GM21423 (cell line): ENCODE measurements at regions not wholly inside any gene's neighbourhood (a gene's known extent, or its start where the extent isn't known, plus 50 kb on each side); places are given as distances from the start of the nearest gene placed in this dataset.
"Not testable (repeated sequence)": the region's sequence is repeated elsewhere in the genome, so short reads cannot be mapped to it uniquely, and the experiment has no call there.

Experiments used
- ATAC-seq: cut with Tn5 transposase; IDR thresholded peaks from one replicate; pipeline ENCODE4 v1.9.1; 2021; ENCODE audit warnings: mild to moderate bottlenecking, moderate library complexity; ENCODE audit not compliant: unreplicated experiment

DNA sequence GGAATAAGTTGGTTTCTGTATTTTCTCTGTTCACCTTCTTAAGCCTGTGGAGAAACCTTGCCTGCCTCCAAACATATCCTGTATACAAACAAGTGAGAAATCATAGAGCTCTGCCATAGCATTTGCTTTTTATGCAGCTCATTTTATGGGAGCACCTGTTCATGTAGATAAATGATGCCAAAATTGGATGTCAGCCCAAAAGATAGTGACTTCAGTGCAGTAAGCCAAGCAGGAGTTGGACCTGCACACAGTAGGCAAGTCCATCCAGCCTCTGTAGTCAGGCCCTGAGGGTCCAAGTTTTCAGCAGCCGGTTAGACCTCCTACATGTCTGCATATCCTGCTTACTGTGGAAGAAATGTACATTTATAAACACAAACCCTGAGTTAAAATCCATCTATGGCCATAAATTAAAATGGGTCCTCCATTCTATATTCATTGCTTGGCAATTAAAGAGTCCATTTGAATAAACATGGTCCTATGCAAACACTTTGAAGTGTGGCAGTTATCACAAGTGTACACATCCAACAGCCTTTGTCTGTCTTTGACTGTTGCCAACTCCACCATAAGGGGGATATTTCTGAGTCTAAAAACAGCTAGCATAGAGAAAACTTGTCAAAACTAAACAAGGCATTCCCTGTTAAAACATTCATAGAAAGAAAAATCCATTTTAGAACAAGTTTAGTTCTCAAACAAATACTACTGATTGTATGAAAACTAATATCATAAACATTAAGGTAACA, 847.8 kb downstream of the RPS29 start:
- ATAC-seq: no peak

DNA sequence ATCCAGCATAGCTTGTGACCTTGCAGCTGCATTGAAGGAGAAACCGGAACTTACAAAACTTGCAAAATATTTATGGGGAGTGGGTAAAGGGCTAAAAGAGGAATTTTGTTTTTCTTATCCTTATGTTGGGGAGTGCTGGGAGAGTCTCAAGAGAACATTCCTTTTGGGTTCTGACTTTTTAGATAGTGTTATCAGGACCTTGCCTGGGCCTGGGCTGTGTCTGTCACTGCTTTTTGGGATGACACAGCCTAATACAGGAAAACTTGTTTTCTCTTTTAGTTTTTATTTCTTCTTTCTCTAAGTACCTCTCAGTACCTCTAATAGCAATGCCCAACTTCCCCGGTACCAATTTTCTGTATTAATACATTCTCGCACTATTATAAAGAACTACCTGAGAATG, 850.6 kb downstream of the RPS29 start:
- no peak for ATAC-seq

DNA sequence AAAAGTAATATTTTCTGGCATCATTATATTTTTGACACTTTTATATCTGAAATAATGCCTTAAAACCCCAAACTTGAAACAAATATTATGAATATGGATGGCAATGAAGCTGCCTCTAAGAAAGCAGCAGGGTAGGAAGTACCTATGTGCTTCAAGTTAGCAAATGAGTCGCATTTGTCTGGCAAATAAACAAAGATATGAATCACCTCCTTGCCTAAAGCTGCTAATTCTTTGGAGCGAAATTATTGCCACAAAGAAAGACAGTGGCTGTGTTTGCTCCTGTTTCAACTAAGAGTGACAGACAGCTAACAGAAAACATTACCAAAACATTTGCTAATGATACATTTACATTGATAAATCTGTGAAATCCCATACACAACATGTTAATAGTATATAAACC, 854.9 kb downstream of the RPS29 start:
- ATAC-seq: no peak

DNA sequence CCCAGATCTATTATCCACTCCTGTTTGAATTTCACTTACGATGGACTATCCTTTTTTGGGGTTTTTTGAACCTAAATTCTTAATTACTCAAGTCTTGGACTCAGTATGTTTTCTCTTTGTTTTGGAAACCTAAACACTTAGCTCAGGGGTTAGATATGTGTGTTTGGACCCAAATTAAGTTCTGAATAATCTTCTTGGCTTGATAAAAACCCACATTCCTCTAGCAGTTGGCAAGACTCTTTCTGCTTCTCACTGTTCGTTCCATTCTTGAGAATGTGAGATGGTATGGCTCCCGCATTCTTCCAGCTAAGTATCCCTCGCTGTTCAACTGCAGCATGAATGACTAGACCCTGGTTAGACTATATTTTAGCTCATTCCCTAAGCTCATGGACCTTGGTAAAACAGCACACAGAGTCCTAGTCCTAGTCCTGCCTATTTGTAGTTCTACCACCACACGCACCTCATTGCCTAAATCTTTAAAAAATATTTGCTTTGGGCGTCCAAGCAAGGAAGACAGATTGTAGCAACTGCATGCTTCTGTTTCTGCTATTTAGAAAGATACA, 860.0 kb downstream of the RPS29 start:
- ATAC-seq: no peak

DNA sequence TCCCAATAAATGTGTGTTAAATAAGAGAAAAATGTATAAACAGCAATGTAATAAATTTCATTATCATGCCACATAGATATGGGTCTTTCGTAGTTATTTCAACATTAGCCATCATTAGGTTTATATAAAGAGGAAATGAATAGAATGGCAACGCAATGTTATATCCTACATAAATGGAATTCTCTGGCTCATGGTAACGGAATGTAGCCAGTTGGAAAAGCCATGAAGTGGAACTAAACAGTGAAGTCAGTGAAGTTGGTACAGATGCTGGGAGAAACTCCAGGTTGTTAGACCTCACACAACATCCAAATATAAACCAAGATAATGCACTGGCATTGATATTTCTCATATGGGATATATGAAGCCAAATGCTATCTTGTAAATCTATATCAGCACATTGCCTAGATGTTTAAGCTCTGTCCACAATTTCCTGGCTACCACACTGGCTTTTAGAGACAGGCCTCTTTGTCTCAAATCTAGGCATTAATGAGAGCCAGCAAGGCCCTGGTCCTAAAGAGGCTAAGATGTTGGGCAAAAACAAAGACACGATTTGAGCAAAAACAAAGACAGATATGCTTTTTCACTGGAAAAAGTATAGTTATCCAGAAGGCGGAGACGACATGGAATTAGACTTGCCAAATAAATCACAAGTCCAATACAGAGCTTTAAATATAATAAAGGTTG, 861.0 kb downstream of the RPS29 start:
- ATAC-seq: no peak

DNA sequence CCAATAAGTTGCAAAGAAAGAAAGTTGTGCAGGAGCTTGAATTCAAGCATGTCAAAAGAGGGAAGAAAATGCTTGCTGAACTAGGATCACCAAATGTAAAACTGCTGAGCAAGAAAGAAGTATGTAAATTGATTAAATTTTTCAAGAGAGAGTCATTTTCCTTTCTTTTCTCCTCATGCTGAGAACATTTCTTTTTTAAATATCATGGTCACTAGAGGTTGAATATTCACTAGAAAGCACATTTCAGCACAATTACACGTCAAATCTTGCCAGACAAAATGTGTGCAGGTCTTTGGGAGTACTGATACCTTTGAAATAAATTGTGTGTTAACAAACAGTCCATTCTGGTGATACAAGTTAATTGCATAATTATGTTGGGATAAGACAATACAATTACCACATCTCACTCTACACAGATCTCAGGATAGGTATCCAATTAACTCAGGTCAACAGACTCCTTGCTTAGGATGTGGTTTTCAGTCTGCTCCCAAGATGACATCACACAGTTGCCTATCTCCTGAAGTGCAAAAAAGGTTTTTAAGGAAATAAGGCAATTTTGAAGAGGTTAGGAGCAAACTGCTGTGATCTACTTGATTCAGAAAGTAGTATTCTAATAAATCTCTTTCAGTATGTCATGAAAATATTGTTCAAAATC, 862.2 kb downstream of the RPS29 start:
- no peak for ATAC-seq

DNA sequence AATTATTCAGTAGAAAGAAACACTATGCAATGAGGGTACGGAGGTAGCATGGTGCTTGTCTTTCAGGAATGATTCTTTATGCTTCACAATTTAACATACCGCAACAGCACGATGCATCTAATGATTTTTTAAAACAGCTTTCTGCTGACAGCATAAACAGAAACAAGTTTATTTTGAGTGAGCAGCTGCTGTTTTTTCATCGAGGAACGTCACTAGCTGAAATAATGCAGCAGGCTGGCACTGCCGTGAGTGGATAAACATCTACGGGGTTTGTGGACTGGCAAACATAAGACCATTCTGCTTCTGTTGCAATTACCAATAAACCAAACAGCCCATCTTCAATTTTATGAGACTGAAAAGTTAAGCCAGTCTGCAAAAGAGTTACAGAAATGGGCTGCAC, 871.8 kb downstream of the RPS29 start:
- ATAC-seq: no peak

DNA sequence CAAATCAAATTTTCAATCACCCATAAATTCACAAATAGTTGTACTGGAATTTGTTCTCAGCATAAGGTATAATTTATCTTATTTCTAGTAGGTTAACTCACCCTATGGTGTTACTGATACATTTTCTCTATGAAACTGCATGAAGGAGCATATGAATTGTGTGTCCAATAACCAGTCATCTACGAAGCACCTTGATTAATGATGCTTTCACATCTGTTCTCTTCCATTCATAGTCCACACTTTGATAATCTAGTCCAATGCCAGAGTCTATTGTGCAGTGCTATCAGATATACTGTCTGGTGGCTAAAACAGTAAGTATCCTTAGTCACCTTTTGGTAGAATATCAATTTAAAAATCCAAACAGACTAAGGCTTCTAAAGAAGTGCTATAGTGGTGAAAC, 876.0 kb downstream of the RPS29 start:
- ATAC-seq: no peak

DNA sequence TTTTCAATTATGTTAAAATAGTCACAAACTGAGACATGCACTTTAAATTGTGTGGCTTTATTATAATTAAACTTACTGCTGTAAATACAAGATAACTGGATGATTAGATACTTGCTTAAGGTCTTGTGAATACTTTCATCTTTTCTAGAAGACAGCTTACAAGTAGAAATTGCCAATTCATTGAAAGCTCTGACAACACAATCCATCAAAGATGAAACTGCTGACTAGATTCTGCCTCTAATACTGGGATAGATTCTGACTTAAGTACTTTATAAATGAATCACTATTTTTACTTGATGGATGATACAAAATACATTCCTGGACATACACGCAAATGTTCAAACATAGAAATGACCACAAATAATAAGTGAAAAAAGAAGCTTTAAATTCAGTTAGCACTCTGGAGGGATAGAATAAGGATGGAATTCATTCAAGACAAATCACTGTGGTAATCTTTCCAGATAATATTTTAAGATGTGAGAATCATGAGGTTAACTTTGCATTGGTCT, 876.8 kb downstream of the RPS29 start:
- ATAC-seq: no peak

DNA sequence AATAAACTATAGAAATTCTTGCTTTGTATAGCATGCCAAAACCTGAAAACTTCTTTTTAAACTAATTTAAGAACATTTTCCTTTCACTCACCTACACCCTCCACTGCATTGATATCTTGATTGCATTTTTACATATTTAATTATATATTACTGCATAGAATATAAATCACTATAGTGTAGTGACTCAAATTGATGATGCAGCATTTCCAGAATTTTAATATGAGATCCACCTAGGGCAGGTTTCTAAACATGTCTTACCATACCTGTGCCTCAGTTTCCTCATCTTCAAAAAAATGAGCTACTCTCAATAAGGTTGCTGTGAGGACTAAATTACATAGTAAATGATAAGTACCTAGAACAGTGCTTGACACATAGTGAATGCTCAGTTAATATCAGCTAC, 881.5 kb downstream of the RPS29 start:
- ATAC-seq: no peak

DNA sequence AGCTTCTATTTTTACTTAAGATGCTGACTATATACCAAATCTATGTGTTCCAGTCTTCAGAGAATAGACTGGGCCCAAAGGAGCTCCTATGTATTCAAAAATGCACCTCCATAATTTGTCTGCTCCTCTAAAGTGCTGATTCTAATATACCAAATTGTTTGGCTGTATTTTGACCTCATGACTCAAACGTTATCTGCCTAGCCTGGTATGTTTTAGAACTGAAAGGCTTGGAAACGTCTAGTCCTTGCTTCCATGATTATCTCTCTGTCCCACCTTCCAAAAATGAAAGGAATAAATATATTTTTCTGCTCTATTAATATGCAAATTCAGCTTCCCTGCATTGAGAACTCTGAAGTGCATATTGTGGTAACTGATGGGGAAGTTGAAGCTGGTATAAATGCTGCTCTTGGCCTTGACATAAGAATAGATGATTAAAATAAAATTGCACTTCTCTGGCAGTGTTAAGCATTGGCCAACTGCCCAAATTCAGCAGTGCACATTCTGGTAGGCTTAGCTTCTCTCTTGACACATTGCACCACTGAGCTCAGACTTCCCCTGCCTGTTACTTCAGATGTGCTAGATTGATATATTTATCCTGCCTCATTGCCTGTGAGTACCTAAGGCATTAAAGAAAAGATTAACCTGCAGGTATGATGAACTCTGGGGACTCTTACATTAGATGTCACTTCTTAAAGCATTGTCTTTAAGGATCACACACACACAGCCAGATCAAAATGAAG, 882.3 kb downstream of the RPS29 start:
- ATAC-seq: no peak

DNA sequence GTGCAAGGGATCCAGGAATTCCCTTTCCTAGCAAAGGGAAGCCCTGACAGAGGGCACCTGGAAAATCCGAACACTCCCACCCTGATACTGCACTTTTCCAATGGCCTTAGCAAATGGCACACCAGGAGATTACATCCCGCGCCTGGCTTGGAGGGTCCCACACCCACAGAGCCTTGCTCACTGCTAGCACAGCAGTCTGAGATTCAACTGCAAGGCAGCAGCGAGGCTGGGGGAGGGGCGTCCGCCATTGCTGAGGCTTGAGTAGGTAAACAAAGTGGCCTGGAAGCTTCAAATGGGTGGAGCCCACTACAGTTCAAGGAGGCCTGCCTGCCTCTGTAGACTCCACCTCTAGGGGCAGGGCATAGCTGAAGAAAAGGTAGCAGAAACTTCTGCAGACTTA, 888.8 kb downstream of the RPS29 start:
- ATAC-seq: not testable (repeated sequence)

DNA sequence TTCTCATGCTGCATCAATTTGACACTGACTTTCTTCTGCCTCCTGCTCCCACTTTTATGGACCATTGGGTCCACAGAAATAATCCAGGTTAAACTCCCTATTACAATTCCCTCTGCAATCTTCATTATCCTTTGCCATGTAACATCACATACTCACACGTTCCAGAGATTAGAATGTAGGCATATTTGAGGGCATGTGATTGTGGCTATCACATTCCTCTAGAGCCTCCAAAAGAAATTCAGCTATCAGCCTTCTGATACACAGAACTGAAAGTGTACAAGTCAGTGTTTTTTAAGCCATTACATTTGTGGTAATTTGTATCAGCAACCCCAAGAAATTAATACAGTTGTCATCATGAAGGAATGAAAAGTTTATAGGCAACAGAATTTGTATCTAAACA, 892.4 kb downstream of the RPS29 start:
- no peak for ATAC-seq

DNA sequence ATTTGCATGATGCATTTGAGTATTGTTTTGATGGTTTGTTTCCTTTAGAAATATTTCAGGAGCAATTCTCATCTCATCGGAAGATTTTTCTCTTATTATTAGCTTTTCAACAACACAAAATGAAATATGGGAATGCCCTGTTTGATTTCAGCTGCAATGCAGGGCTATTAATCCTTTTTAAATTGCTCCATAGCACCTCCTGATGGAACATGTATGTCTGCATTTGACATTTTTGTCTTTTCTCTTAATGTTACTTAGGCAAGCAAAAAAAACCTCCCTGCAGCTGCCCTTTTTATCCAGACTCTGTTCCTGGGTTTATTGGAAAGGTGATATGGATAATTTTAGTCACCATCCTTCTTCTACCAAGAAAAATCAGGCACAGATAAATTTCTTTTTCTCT, 895.8 kb downstream of the RPS29 start:
- ATAC-seq: no peak

DNA sequence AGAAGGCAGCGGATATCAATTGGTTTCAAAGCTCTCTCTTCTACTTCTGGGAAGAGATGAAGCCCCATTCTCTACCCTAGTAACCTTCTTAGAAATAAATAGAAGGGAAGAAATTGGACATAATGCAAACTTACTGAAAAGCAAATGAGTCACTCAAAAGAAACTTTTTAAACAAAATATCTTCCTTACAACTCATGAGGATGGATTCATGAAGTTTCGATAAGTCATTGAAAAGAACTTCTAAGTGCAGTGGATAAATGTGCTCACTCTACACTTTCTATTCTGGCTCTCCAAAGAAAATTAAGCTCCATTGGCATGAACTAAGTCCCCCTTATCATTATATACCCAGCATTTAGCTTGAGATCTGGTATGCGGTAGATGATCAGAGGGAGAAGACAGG, 899.5 kb downstream of the RPS29 start:
- no peak for ATAC-seq

DNA sequence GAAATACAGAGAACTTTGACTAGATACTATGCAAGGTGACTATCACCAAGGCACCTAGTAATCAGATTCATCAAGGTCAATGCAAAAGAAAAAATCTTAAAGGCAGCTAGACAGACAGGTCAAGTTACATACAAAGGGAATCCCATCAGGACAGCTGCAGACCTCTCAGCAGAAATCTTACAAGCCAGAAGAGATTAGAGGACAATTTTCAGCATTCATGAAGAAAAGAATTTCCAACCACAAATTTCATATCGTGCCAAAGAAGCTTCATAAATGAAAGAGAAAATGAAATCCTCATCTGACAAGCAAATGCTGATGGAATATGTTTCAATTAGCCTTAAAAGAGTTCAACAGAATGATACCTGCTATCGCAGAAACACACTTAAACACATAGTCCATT, 913.7 kb downstream of the RPS29 start:
- no peak for ATAC-seq

DNA sequence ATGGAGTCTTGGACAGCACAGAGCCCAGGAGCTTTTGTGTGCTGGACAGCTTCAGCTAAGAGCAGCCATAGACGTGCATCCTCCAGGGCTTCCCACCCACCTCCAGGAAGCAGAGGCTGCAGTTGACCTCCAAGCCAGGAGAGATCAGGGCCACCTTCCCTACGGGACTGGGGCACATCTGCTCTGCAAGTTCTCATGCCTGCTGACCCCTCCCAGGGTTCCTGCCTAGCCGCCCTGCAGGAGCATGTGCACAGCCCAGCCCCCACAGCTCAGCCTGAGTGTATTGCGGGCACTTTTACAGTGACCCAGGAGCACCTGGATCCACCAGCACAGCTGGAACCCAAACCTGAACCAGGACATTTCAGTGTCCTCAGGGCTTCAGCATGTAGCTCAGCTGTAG, 915.2 kb downstream of the RPS29 start:
- no peak for ATAC-seq

DNA sequence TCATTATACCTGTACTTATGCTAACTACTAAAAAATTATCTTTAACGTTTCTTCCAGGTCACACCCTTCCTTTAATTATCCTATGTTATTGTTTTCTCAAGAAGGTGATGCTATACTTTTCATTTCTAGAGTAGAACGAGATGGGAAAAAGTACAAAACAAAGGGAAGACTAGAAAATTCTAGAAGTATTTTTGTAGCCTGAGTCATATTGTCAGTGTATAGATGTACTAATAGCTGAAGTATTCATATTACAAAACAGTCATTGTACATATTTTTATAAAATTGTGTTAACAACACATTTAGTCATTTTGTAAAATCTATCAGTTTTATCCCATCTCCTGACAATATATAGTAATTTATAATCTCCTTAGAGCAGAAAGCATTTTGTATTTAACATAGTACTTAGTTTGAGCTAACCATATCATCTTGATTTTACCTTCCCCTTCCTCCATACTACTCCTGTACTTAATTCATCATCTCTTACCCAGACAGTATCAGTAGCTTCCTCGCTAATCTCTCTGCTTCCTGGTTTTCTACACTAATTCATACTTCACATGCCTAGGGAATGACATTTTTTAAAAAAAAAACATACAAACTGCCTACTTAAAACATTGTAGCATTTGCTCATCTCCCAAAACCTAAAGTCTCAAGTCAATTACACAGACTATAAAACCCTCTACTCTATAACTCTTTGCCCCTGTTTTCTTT, 920.9 kb downstream of the RPS29 start:
- ATAC-seq: no peak

DNA sequence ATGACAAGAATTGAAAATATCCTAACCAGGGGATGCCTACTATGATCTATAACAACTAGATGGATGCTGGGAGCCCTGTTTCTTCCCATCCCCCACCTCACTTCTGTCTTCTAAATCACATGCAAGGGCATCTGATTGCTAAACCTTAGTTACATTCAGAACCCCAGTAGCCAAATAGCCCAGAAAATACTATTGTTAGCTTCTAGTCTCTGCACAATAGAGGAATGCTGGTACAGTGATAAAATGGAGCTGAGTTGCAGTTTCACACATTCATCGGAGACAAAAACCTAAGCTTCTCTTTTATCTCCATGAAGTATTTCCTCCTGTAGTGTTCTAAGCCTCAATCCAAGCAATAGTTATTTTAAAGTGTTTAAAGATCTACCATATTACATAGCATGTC, 942.9 kb downstream of the RPS29 start:
- no peak for ATAC-seq

DNA sequence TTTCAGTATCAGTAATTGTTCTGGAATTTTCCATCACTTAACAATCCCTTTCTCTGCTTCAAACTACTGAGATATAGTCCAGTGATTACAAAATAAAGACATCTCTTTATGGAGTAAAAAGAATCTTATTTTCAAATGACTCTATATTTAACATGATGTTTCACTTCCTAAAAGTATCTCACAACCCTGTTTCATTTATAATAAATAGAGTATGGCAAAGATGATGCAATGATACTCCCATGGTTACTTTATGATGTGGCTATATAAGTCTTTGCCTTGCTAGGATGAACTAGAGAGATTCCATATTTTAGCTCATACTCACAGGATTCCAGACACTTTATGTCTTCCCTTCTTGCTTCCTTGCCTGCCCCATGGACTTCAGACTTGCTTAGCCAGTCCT, 953.5 kb upstream of the MDGA2 start:
- ATAC-seq: no peak
